NB4 (cell line): ENCODE measurements at regions not wholly inside any gene's neighbourhood (a gene's known extent, or its start where the extent isn't known, plus 50 kb on each side); places are given as distances from the start of the nearest gene placed in this dataset.

Source experiments
- CTCF ChIP-seq: IDR thresholded peaks from one replicate; pipeline ENCODE4 v1.5.1; 2012; ENCODE audit warnings: low read depth, low read length
- POLR2A ChIP-seq: IDR thresholded peaks from 2 replicates; pipeline ENCODE4 v1.6.1; 2011; ENCODE audit warnings: mild to moderate bottlenecking; ENCODE audit not compliant: insufficient read length; ENCODE audit errors: extremely low read depth
- TF ChIP-seq, protein P1 (sequence below): IDR thresholded peaks from 2 replicates; pipeline ENCODE4 v1.6.1; 2011; ENCODE audit warnings: low read depth, low read length

DNA sequence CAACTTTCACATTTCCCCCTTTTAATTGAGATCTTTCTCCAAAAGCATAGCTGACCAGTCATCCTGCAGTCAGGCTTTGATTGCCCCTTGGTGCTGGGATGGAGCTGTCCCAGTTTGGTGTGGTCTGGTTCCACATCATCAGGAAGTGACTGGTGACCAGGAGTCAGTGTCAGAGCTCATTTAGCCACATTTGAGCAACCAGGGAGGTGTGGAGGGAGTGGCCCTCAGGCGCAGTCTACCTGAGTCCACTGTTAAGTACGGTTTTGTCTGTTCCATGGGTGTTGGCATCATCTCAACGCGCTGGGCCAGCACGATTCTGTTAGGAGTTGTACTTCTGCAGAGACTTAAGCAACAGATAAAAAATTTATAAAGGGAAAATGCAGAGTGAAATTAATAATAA lies 52.6 kb downstream of the RGS12 start:
- no peak for TF ChIP-seq CTCF
- TF ChIP-seq, protein P1, sequence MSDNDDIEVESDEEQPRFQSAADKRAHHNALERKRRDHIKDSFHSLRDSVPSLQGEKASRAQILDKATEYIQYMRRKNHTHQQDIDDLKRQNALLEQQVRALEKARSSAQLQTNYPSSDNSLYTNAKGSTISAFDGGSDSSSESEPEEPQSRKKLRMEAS: no peak
- no peak for TF ChIP-seq POLR2A
